Stimulated activated CD8-positive, alpha-beta memory T cell treated with anti-CD3 and anti-CD28 coated beads, Interleukin-12 subunit alpha, Interleukin-12 subunit beta, amount 100 ng/mL, for 24 hours (primary cell): ENCODE measurements at regions not wholly inside any gene's neighbourhood (a gene's known extent, or its start where the extent isn't known, plus 50 kb on each side); places are given as distances from the start of the nearest gene placed in this dataset.
"Not testable (repeated sequence)": the region's sequence is repeated elsewhere in the genome, so short reads cannot be mapped to it uniquely, and the experiment has no call there.

Source experiments
- DNase-seq: peaks from one replicate; pipeline ENCODE4 v3.0.0-alpha.2; 2020; ENCODE audit errors: extremely low read depth

- DNase-seq: no peak
These were observed 142.4 kb upstream of the ERCC6L2 start for GRCh38 chr9:95732802-95733688.

- no peak for DNase-seq
These were observed 143.6 kb upstream of the ERCC6L2 start for GRCh38 chr9:95731876-95732275.

- no peak for DNase-seq
These were observed 145.7 kb upstream of the ERCC6L2 start for GRCh38 chr9:95729669-95730368.

GRCh38 chr9:95729046-95729445 lies 146.4 kb upstream of the ERCC6L2 start:
- no peak for DNase-seq

- no peak for DNase-seq
These were observed 147.5 kb upstream of the ERCC6L2 start for GRCh38 chr9:95727947-95728520.

- DNase-seq: no peak
These were observed 148.7 kb upstream of the ERCC6L2 start for GRCh38 chr9:95726756-95727155.

GRCh38 chr9:95725045-95725444 lies 150.4 kb upstream of the ERCC6L2 start:
- no peak for DNase-seq

- peak; percentile 20 for DNase-seq
These were observed 151.1 kb upstream of the ERCC6L2 start for GRCh38 chr9:95724253-95724991.

GRCh38 chr9:95722141-95722540 lies 153.3 kb upstream of the ERCC6L2 start:
- no peak for DNase-seq

- no peak for DNase-seq
These were observed 154.4 kb upstream of the ERCC6L2 start for GRCh38 chr9:95721061-95721531.

- DNase-seq: no peak
These were observed 155.0 kb upstream of the ERCC6L2 start for GRCh38 chr9:95720496-95720895.

- DNase-seq: no peak
These were observed 156.1 kb upstream of the ERCC6L2 start for GRCh38 chr9:95719354-95719753.

- no peak for DNase-seq
These were observed 157.2 kb upstream of the ERCC6L2 start for GRCh38 chr9:95718263-95718662.

- no peak for DNase-seq
These were observed 159.5 kb upstream of the ERCC6L2 start for GRCh38 chr9:95715868-95716435.

- DNase-seq: no peak
These were observed 165.0 kb upstream of the ERCC6L2 start for GRCh38 chr9:95710446-95710845.

- no peak for DNase-seq
These were observed 178.8 kb upstream of the ERCC6L2 start for GRCh38 chr9:95696701-95697100.

- no peak for DNase-seq
These were observed 174.7 kb upstream of the PTCH1 start for GRCh38 chr9:95691435-95691834.

- DNase-seq: no peak
These were observed 172.9 kb upstream of the PTCH1 start for GRCh38 chr9:95689669-95690068.

GRCh38 chr9:95684516-95684915 lies 167.7 kb upstream of the PTCH1 start:
- DNase-seq: no peak

- DNase-seq: not testable (repeated sequence)
These were observed 163.5 kb upstream of the PTCH1 start for GRCh38 chr9:95680306-95680705.

- DNase-seq: no peak
These were observed 163.1 kb upstream of the PTCH1 start for GRCh38 chr9:95679874-95680273.

GRCh38 chr9:95678759-95679158 lies 162.0 kb upstream of the PTCH1 start:
- no peak for DNase-seq
